ENCODE measurements at regions not wholly inside any gene's neighbourhood (a gene's known extent, or its start where the extent isn't known, plus 50 kb on each side); places are given as distances from the start of the nearest gene placed in this dataset.

- TF ChIP-seq, protein P1, sequence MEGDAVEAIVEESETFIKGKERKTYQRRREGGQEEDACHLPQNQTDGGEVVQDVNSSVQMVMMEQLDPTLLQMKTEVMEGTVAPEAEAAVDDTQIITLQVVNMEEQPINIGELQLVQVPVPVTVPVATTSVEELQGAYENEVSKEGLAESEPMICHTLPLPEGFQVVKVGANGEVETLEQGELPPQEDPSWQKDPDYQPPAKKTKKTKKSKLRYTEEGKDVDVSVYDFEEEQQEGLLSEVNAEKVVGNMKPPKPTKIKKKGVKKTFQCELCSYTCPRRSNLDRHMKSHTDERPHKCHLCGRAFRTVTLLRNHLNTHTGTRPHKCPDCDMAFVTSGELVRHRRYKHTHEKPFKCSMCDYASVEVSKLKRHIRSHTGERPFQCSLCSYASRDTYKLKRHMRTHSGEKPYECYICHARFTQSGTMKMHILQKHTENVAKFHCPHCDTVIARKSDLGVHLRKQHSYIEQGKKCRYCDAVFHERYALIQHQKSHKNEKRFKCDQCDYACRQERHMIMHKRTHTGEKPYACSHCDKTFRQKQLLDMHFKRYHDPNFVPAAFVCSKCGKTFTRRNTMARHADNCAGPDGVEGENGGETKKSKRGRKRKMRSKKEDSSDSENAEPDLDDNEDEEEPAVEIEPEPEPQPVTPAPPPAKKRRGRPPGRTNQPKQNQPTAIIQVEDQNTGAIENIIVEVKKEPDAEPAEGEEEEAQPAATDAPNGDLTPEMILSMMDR (IDR thresholded peaks at IDR 0.05; ENCODE audit: borderline replicate concordance, insufficient read depth, low read depth, low read length): no peak
Observed at GRCh38 chr4:126242679-126243390, 928.1 kb downstream of the FAT4 start.

GRCh38 chr4:126247409-126247808 lies 932.7 kb downstream of the FAT4 start:
- TF ChIP-seq, protein P1 (IDR thresholded peaks at IDR 0.05; ENCODE audit: borderline replicate concordance, insufficient read depth, low read depth, low read length): no peak
- no peak overlapping the region for H3K4me3 ChIP-seq (ENCODE audit: low read depth, low read length)

More at GRCh38 chr4:126242679-126243390, 928.1 kb downstream of the FAT4 start:
- no peak overlapping the region for H3K4me3 ChIP-seq (ENCODE audit: low read depth, low read length)

DNA sequence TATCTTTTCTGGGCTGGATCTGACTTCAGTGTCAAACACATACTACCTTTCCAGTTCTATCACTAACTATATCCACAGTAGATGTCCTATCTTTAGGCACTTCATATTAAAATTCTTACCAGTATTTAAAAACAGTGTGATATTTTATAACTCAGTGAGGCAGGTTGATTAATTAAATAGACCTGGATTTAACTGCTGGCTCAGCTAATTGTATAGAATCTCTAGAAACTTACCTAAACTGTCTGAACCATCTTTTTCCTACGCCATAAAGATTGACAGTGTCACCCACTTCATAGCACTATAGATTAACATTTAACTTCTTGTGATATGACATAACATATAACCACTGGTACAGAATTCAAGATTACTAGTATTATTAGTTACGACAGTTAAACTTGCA lies 935.3 kb downstream of the FAT4 start:
- TF ChIP-seq, protein P1 (IDR thresholded peaks at IDR 0.05; ENCODE audit: borderline replicate concordance, insufficient read depth, low read depth, low read length): no peak
- no peak overlapping the region for H3K4me3 ChIP-seq (ENCODE audit: low read depth, low read length)

- no peak overlapping the region for H3K4me3 ChIP-seq (ENCODE audit: low read depth, low read length)
- TF ChIP-seq, protein P1 (IDR thresholded peaks at IDR 0.05; ENCODE audit: borderline replicate concordance, insufficient read depth, low read depth, low read length): no peak
Observed at GRCh38 chr4:126251169-126251568, 936.4 kb downstream of the FAT4 start.

DNA sequence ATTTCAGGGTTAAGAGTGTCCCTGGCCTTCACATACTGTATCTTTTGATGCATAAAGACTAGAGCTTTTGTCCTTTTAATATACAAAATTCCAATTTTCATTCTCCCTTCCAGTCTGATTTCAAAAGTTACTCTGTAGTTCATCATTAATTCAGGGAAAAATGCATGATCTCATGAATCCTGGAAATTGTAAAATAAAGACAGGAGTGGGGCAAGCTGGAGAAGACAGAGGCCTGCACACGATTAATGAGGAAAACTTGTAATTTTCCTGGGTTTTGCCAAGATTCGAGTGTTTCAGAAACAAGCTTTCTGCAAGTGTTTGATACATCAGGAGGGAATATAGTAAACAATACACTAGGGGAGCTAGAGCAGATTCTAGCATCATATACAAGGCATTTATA lies 947.9 kb downstream of the FAT4 start:
- TF ChIP-seq, protein P1 (IDR thresholded peaks at IDR 0.05; ENCODE audit: borderline replicate concordance, insufficient read depth, low read depth, low read length): no peak
- H3K4me3 ChIP-seq (ENCODE audit: low read depth, low read length): no peak overlapping the region

DNA sequence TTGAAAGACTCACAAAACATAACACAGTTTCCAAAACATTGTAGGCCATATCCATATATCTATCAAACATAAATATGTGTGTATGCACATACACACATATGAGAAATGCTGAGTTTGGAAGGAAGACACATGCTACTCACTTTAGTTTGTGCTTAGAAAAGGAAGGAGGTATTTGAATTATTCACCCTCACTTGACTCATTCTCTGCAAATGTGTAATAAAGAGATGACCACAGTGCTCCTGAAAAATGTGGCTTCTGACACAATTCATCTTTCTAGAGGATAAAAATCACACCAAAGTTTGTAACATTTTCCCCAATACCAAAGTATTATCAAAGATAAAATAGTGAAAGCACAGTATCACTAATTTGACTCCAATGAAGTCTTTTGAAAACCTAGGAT lies 950.1 kb downstream of the FAT4 start:
- TF ChIP-seq, protein P1 (IDR thresholded peaks at IDR 0.05; ENCODE audit: borderline replicate concordance, insufficient read depth, low read depth, low read length): no peak
- H3K4me3 ChIP-seq (ENCODE audit: low read depth, low read length): no peak overlapping the region

- H3K4me3 ChIP-seq (ENCODE audit: low read depth, low read length): no peak overlapping the region
- TF ChIP-seq, protein P1 (IDR thresholded peaks at IDR 0.05; ENCODE audit: borderline replicate concordance, insufficient read depth, low read depth, low read length): no peak
Observed at GRCh38 chr4:126265888-126266287, 951.1 kb downstream of the FAT4 start.

All from GM12875 (cell line).